DOHH2 (cell line): ENCODE measurements at regions not wholly inside any gene's neighbourhood (a gene's known extent, or its start where the extent isn't known, plus 50 kb on each side); places are given as distances from the start of the nearest gene placed in this dataset.

ENCODE experiments used
- CTCF ChIP-seq: fragments of 200-600 bp; sonication (generic); IDR thresholded peaks from one replicate; pipeline ENCODE4 v1.5.1; 2014; ENCODE audit warnings: antibody characterized with exemption, mild to moderate bottlenecking, low read depth, low read length; ENCODE audit not compliant: poor library complexity, severe bottlenecking
- EZH2phosphoT487 ChIP-seq: fragments of 200-600 bp; sonication (generic); IDR thresholded peaks from 2 replicates; pipeline ENCODE4 v1.6.1; 2017; ENCODE audit warnings: borderline replicate concordance, mild to moderate bottlenecking, antibody characterized with exemption, low read length, moderate library complexity, mixed read lengths

GRCh38 chr3:4125576-4125975 is 177.6 kb upstream of the SETMAR start:
- TF ChIP-seq CTCF: no peak
- no peak for TF ChIP-seq EZH2phosphoT487
